Prostate gland (tissue), 2 donors: ENCODE measurements at regions not wholly inside any gene's neighbourhood (a gene's known extent, or its start where the extent isn't known, plus 50 kb on each side); places are given as distances from the start of the nearest gene placed in this dataset.

Experiments used
- DNase-seq: peaks from one replicate; pipeline ENCODE4 v3.0.0-alpha.2; 2019; ENCODE audit warnings: low spot score
- H3K27ac ChIP-seq, 2 donors: fragments of 200-600 bp; sonication (generic); 2 replicates each; pipeline ENCODE4 v1.5.1; 2017 to 2019
- H3K27me3 ChIP-seq: fragments of 200-600 bp; sonication (generic); replicated peaks from 2 replicates; pipeline ENCODE4 v1.5.1; 2019; ENCODE audit not compliant: insufficient read depth
- H3K36me3 ChIP-seq, 2 donors: fragments of 200-600 bp; sonication (generic); 1 replicate in 1 of 2; 2 replicates in 1 of 2; pipeline versions ENCODE4 v1.5.1 to v1.8.1; 2017 to 2019
- H3K4me1 ChIP-seq: fragments of 200-600 bp; sonication (generic); replicated peaks from 2 replicates; pipeline ENCODE4 v1.5.1; 2019
- H3K4me3 ChIP-seq, 2 donors: fragments of 200-600 bp; sonication (generic); 2 replicates each; pipeline ENCODE4 v1.5.1; 2017 to 2019
- H3K9me3 ChIP-seq: fragments of 200-600 bp; sonication (generic); 2 replicates; pipeline ENCODE4 v1.5.1; 2017
- POLR2A ChIP-seq: fragments of 450-650 bp; IDR thresholded peaks from one replicate; pipeline ENCODE4 v1.6.1; 2016; ENCODE audit warnings: antibody characterized with exemption, mild to moderate bottlenecking
- POLR2AphosphoS5 ChIP-seq: sonication (generic); formaldehyde crosslinking; IDR thresholded peaks from one replicate; pipeline ENCODE4 v1.6.1; 2017; ENCODE audit warnings: antibody characterized with exemption
- WGBS: methylation state at CpG from one replicate; pipeline ENCODE4 v1.1.5; 2018; 5-methylcytosine and 5-hydroxymethylcytosine counted together
- intact Hi-C: fragments of 100-400 bp; cut with DNase I; formaldehyde crosslinking; loops from one replicate; pipeline ENCODE4 v1.14.2; 2022
- TF ChIP-seq, protein P1 (sequence below), 4 experiments: fragments of 200-600 bp in 2 of 4; fragments of 450-650 bp in 2 of 4; sonication (generic) in 2 of 4; IDR thresholded peaks; 1 replicate in 3 of 4; 2 replicates in 1 of 4; pipeline ENCODE4 v1.5.1; 2016 to 2019; ENCODE audit warnings: antibody characterized with exemption in 4 of 4, mild to moderate bottlenecking in 2 of 4, moderate library complexity in 2 of 4

DNA sequence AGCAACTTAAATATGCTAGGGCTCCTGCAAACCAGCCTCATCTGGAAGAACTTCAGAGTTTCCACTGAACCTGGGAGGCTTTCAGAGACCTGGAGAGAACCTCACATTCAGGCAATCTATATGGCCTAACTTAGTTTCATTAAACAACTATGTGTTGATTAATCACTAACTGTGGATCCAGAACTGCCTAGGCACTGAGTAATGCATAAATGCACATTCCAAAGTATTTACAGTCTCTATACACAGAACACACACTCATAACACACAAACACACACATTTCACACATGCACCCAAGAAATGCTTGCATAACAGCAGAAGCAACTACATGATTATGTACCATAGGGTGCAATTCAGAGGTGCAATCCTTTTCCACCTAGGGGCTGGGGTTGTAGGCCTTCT, 552.8 kb downstream of the BCL11A start:
- H3K27ac ChIP-seq: no peak overlapping the region
- H3K27me3 ChIP-seq: no peaks in the 10 kb centered on the region
- no peaks in the 10 kb centered on the region for H3K36me3 ChIP-seq
- H3K4me1 ChIP-seq: no peaks in the 10 kb centered on the region
- DNase-seq: no peak
- TF ChIP-seq POLR2AphosphoS5 (no peak), POLR2A (no peak)
- H3K9me3 ChIP-seq: no peaks in the 10 kb centered on the region
- intact Hi-C loops: no loop called here
- H3K4me3 ChIP-seq: no peak overlapping the region

DNA sequence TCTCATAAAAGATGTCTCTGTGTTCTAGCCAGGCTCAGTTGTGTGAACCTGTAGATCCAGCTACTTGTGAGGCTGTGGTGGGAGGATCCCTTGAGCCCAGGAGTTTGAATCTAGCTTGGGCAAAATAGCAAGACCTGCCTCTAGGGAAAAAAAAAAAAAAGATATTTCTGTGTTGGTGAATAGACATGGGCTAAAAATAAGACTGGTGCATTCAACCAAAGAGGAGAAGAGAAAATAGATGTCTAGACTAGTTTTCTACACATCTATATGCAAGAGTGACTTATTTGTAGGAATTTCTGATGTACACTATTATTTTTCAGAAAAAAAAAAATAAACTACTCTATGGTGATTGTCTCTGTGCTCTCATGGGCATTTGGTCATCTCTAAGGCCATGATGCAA, 555.1 kb downstream of the BCL11A start:
- Histone ChIP-seq H3K27me3 (no peaks in the 10 kb centered on the region), H3K4me3 (no peak overlapping the region), H3K4me1 (no peaks in the 10 kb centered on the region), H3K9me3 (no peaks in the 10 kb centered on the region), H3K36me3 (no peaks in the 10 kb centered on the region), H3K27ac (no peak overlapping the region)
- intact Hi-C loops: no loop called here
- DNase-seq: no peak
- no peak for TF ChIP-seq POLR2A
- no peak for TF ChIP-seq POLR2AphosphoS5
- TF ChIP-seq, protein P1, sequence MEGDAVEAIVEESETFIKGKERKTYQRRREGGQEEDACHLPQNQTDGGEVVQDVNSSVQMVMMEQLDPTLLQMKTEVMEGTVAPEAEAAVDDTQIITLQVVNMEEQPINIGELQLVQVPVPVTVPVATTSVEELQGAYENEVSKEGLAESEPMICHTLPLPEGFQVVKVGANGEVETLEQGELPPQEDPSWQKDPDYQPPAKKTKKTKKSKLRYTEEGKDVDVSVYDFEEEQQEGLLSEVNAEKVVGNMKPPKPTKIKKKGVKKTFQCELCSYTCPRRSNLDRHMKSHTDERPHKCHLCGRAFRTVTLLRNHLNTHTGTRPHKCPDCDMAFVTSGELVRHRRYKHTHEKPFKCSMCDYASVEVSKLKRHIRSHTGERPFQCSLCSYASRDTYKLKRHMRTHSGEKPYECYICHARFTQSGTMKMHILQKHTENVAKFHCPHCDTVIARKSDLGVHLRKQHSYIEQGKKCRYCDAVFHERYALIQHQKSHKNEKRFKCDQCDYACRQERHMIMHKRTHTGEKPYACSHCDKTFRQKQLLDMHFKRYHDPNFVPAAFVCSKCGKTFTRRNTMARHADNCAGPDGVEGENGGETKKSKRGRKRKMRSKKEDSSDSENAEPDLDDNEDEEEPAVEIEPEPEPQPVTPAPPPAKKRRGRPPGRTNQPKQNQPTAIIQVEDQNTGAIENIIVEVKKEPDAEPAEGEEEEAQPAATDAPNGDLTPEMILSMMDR (IDR thresholded peaks at IDR 0.05): no peak

DNA sequence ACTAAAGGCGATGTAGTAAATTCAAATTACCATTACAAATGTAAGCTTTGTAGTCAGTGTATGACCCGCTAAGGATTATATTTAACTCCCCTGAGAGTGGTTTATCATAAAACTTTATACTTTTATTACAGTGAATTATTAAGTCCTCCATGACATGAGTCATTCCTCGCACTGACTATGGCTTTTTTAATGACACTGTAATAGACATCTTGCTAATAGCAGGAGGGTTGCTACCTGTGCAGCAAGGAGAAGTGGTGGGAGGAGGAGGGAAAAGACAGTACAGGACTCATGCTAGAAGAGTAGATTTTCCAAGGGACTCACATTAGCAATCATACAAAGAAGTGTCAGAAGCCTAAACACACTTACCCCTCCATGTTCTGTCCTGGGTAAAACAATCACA, 556.1 kb downstream of the BCL11A start:
- TF ChIP-seq, protein P1 (IDR thresholded peaks at IDR 0.05): no peak
- TF ChIP-seq POLR2A (no peak), POLR2AphosphoS5 (no peak)

DNA sequence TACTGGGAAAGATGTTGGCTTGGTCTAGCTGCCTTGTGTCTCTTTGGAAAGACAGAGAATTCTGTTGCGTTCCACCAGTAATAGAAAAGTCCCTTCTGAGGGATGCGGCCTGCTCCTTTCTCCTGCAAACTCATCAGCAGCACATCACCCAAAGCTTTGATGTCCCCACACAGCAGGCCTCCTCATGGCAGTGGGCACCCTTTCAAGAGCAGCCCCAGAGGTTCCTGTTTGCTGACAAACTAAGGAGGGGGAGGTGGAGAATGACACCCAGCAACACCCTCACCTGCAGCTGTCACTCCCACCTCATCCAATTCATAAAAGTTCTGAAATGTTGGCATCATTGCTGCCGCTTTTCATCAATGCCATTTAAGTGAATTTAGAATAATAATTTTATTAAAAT, 556.6 kb downstream of the BCL11A start:
- Histone ChIP-seq H3K36me3 (no peaks in the 10 kb centered on the region), H3K27me3 (no peaks in the 10 kb centered on the region), H3K4me1 (no peaks in the 10 kb centered on the region), H3K4me3 (no peak overlapping the region), H3K9me3 (no peaks in the 10 kb centered on the region), H3K27ac (no peak overlapping the region)
- no peak for TF ChIP-seq POLR2A
- TF ChIP-seq, protein P1 (IDR thresholded peaks at IDR 0.05): no peak
- TF ChIP-seq POLR2AphosphoS5: no peak
- intact Hi-C loops: no loop called here
- no peak for DNase-seq
- WGBS: 95% methylated on average over 3 of the region's 3 CpGs

More for the DNA sequence above, 556.1 kb downstream of the BCL11A start:
- Histone ChIP-seq H3K4me1 (no peaks in the 10 kb centered on the region), H3K9me3 (no peaks in the 10 kb centered on the region), H3K27ac (no peak overlapping the region), H3K36me3 (no peaks in the 10 kb centered on the region), H3K4me3 (no peak overlapping the region), H3K27me3 (no peaks in the 10 kb centered on the region)
- 88% methylated on average over 3 of the region's 3 CpGs for WGBS
- no peak for DNase-seq
- intact Hi-C loops: no loop called here

DNA sequence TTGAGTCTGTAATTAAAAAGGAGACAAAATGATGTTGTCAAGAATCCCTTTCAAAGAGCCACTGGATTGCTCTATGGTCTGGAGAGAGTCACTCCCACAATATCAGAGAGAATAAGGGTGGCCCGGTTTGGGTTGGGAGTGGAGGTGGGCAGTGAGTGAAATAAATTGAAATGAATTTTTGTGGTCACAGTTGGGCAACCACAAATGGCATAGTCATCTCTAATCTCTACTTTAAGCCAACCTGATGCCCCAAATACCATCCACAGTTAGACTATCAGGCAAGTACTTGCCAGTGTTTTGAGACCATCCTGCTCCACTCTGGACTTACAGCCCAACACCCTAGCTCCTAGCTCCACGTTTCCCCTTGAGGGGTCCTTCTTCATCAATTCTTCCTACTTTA, 559.7 kb downstream of the BCL11A start:
- intact Hi-C loops: no loop called here
- DNase-seq: no peak
- H3K27me3 ChIP-seq: no peaks in the 10 kb centered on the region
- H3K4me3 ChIP-seq: no peak overlapping the region
- H3K36me3 ChIP-seq: no peaks in the 10 kb centered on the region
- no peak overlapping the region for H3K27ac ChIP-seq
- TF ChIP-seq, protein P1 (IDR thresholded peaks at IDR 0.05): no peak
- TF ChIP-seq POLR2AphosphoS5: no peak
- no peak for TF ChIP-seq POLR2A
- no peaks in the 10 kb centered on the region for H3K9me3 ChIP-seq
- 73% methylated on average over 2 of the region's 2 CpGs for whole genome bisulfite sequencing
- no peaks in the 10 kb centered on the region for H3K4me1 ChIP-seq

DNA sequence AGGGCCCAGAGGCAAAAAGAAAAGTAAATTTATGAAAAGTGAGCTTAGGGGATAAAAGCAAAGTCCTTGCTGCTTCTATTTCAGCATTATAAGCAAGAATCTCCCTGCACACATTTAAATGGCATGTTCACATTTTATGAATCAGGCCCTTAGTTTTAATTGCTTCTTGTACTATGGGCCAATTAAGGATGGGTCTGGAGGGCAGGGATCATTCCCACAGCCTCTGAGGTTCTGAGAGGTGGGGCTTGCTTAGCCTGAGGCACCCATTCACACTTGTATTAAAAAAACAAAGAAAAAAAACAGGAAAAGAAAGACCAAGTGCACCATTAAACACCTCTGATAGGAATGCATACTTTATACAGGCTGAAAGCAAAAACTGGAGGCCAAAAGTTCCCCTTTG, 565.1 kb downstream of the BCL11A start:
- Histone ChIP-seq H3K4me1 (no peaks in the 10 kb centered on the region), H3K36me3 (no peaks in the 10 kb centered on the region), H3K4me3 (no peak overlapping the region), H3K9me3 (no peaks in the 10 kb centered on the region), H3K27me3 (no peaks in the 10 kb centered on the region), H3K27ac (no peak overlapping the region)
- intact Hi-C loops: no loop called here
- TF ChIP-seq POLR2A (no peak), POLR2AphosphoS5 (no peak)
- DNase-seq: no peak
